ENCODE measurements at regions not wholly inside any gene's neighbourhood (a gene's known extent, or its start where the extent isn't known, plus 50 kb on each side); places are given as distances from the start of the nearest gene placed in this dataset.

- TF ChIP-seq SMAD1 (IDR thresholded peaks at IDR 0.05; ENCODE audit: low read depth, partially characterized antibody) = no peak
These were observed 420.9 kb upstream of the ATP2B1 start (continued) for GRCh38 chr12:90129366-90130030.

- ChIA-PET POLR2A (no interaction called here), CTCF (no interaction called here), RAD21 (ENCODE audit: unreplicated experiment) (no interaction called here), SMC1A (ENCODE audit: uncharacterized antibody, unreplicated experiment) (interaction anchor here (0.8 to 1.6 kb wide), 4 partner anchors 18 to 585 kb away, joined by 3 to 7 read pairs (median 4); no protein-coding TSS in a partner anchor)
- Histone ChIP-seq H3K4me1 (ENCODE audit: control insufficient read depth, insufficient read depth, low read length) (no peaks in the 10 kb centered on the region), H3K4me2 (ENCODE audit: control insufficient read depth, insufficient read depth) (no peak overlapping the region), H3K9me3 (replicated peaks; ENCODE audit: control insufficient read depth, insufficient read depth, low read length) (no peaks in the 10 kb centered on the region), H3K79me2 (ENCODE audit: control insufficient read depth, insufficient read depth, low read length) (no peaks in the 10 kb centered on the region), H4K20me1 (ENCODE audit: control insufficient read depth, insufficient read depth) (no peaks in the 10 kb centered on the region), H3K27me3 (replicated peaks in 1 of 2; ENCODE audit: control insufficient read depth in 2 of 2, insufficient read depth in 2 of 2, low read length in 1 of 2) (no peaks in the 10 kb centered on the region), H2AFZ (ENCODE audit: control insufficient read depth, low read depth, low read length) (no peak overlapping the region), H3K4me3 (no peak overlapping the region), H3K9ac (ENCODE audit: control insufficient read depth, insufficient read depth, low read length) (no peak overlapping the region), H3K36me3 (ENCODE audit: control insufficient read depth in 2 of 2, insufficient read depth in 2 of 2, low read length in 1 of 2) (no peaks in the 10 kb centered on the region), H3K27ac (ENCODE audit: control insufficient read depth, insufficient read depth) (no peak overlapping the region)
- WGBS (ENCODE audit: insufficient coverage, insufficient replicate concordance, low lambda C conversion rate, missing lambda C conversion rate) = 47% methylated on average over 4 of the region's 4 CpGs
- TF ChIP-seq POLR2AphosphoS2 (IDR thresholded peaks at IDR 0.05; ENCODE audit: low read depth, low read length) = no peak
- in situ Hi-C loops (cut with MboI) = no loop called here
- intact Hi-C loops (cut with micrococcal nuclease; ENCODE audit: unreplicated experiment) = no loop called here
- FAIRE-seq (no peak), ATAC-seq (no peak), DNase-seq (ENCODE audit: low read depth, low spot score) (no peak)
- BruUV-seq (replicated peaks) = no TSS peak
These were observed 419.9 kb upstream of the ATP2B1 start for GRCh38 chr12:90128526-90128925.

GRCh38 chr12:90126125-90126524 lies 417.5 kb upstream of the ATP2B1 start:
- no peak for ATAC-seq
- H3K79me2 ChIP-seq (ENCODE audit: control insufficient read depth, insufficient read depth, low read length) = no peaks in the 10 kb centered on the region
- DNase-seq (ENCODE audit: low read depth, low spot score) = no peak
- WGBS (ENCODE audit: insufficient coverage, insufficient replicate concordance, low lambda C conversion rate, missing lambda C conversion rate) = 3% methylated on average over 2 of the region's 2 CpGs
- no peaks in the 10 kb centered on the region for H3K36me3 ChIP-seq (ENCODE audit: control insufficient read depth in 2 of 2, insufficient read depth in 2 of 2, low read length in 1 of 2)
- intact Hi-C loops (cut with micrococcal nuclease; ENCODE audit: unreplicated experiment) = no loop called here
- no peaks in the 10 kb centered on the region for H4K20me1 ChIP-seq (ENCODE audit: control insufficient read depth, insufficient read depth)
- in situ Hi-C loops (cut with MboI) = no loop called here
- H3K4me3 ChIP-seq = no peak overlapping the region
- no peak for FAIRE-seq
- no peaks in the 10 kb centered on the region for H3K4me1 ChIP-seq (ENCODE audit: control insufficient read depth, insufficient read depth, low read length)
- CTCF ChIA-PET = interaction anchor here (0.9 to 1.1 kb wide), 2 partner anchors 10 to 583 kb away, joined by 3 to 4 read pairs; no protein-coding TSS in a partner anchor
- RAD21 ChIA-PET (ENCODE audit: unreplicated experiment) = no interaction called here
- H2AFZ ChIP-seq (ENCODE audit: control insufficient read depth, low read depth, low read length) = no peak overlapping the region
- H3K9ac ChIP-seq (ENCODE audit: control insufficient read depth, insufficient read depth, low read length) = no peak overlapping the region
- no peaks in the 10 kb centered on the region; the same call in 2 of the 3 replicates for H3K9me3 ChIP-seq (replicated peaks; ENCODE audit: control insufficient read depth, insufficient read depth, low read length)
- no peak overlapping the region for H3K4me2 ChIP-seq (ENCODE audit: control insufficient read depth, insufficient read depth)
- POLR2A ChIA-PET = no interaction called here
- no peak overlapping the region for H3K27ac ChIP-seq (ENCODE audit: control insufficient read depth, insufficient read depth)
- SMC1A ChIA-PET (ENCODE audit: uncharacterized antibody, unreplicated experiment) = no interaction called here
- no peaks in the 10 kb centered on the region for H3K27me3 ChIP-seq (replicated peaks in 1 of 2; ENCODE audit: control insufficient read depth in 2 of 2, insufficient read depth in 2 of 2, low read length in 1 of 2)
- no TSS peak for BruUV-seq (replicated peaks)
- no peak for TF ChIP-seq RCOR1 (conservative IDR thresholded peaks at IDR 0.05; ENCODE audit: low read depth, low read length)
- TF ChIP-seq WRNIP1 (IDR thresholded peaks at IDR 0.05; ENCODE audit: borderline replicate concordance, low read depth, low read length) = no peak
- no peak for TF ChIP-seq GATAD2B (conservative IDR thresholded peaks at IDR 0.05; ENCODE audit: low read depth)
- TF ChIP-seq PML (IDR thresholded peaks at IDR 0.05; ENCODE audit: low read length) = no peak
- TF ChIP-seq SMC3 (IDR thresholded peaks at IDR 0.05; ENCODE audit: borderline replicate concordance, low read length) = no peak
- TF ChIP-seq RAD51 (IDR thresholded peaks at IDR 0.05) = no peak
- no peak for TF ChIP-seq CEBPB (IDR thresholded peaks at IDR 0.05; ENCODE audit: borderline replicate concordance in 1 of 2, low read depth in 2 of 2, low read length in 2 of 2)
- no peak for TF ChIP-seq TCF7 (IDR thresholded peaks at IDR 0.05; ENCODE audit: borderline replicate concordance)
- TF ChIP-seq REST (IDR thresholded peaks at IDR 0.05; ENCODE audit: low read depth, low read length) = no peak
- TF ChIP-seq BMI1 (IDR thresholded peaks at IDR 0.05; ENCODE audit: borderline replicate concordance) = no peak
- no peak for TF ChIP-seq SREBF1 (IDR thresholded peaks at IDR 0.05; ENCODE audit: low read length)
- no peak for TF ChIP-seq MYB (IDR thresholded peaks at IDR 0.05; ENCODE audit: borderline replicate concordance, low read depth, low read length)

Data from GM12878 (cell line).